Activated naive CD8-positive, alpha-beta T cell (primary cell): ENCODE measurements at regions not wholly inside any gene's neighbourhood (a gene's known extent, or its start where the extent isn't known, plus 50 kb on each side); places are given as distances from the start of the nearest gene placed in this dataset.

Experiments
- H3K27ac Mint-ChIP-seq: one replicate; pipeline ENCODE4 v1.8.0; 2021; ENCODE audit warnings: mixed read lengths
- H3K27me3 Mint-ChIP-seq: one replicate; pipeline ENCODE4 v1.8.0; 2021; ENCODE audit warnings: mixed read lengths
- H3K36me3 Mint-ChIP-seq: one replicate; pipeline ENCODE4 v1.8.0; 2021; ENCODE audit warnings: mixed read lengths
- H3K4me1 Mint-ChIP-seq: one replicate; pipeline ENCODE4 v1.8.0; 2021; ENCODE audit warnings: low read depth, mixed read lengths
- H3K4me3 Mint-ChIP-seq: one replicate; pipeline ENCODE4 v1.8.0; 2021; ENCODE audit warnings: mild to moderate bottlenecking, mixed read lengths
- H3K9me3 Mint-ChIP-seq: one replicate; pipeline ENCODE4 v1.8.0; 2021; ENCODE audit warnings: low read depth, mixed read lengths

DNA sequence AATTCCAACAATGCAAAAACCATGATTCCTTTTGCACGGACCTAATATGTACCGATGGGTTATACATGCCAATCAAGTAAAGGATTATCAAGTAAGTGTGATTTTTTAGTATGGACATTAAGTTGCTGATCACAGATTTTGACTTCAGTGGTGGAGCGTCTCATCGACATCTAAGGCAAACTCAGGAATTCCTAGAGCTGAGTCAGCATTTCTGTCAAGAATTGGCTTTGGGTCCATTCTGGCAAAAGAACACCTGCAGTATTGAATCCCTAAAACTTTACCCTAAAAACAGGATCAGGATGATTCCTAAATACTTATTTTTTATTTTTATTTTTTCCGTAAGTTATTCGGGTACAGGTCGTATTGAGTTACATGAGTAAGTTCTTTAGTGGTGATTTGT, 83.6 kb downstream of the HPGD start:
- Mint-ChIP-seq H3K27me3 (no peaks in the 10 kb centered on the region), H3K9me3 (peaks cover 6% of the 10 kb centered on the region), H3K36me3 (no peaks in the 10 kb centered on the region), H3K4me3 (no peak overlapping the region), H3K4me1 (no peaks in the 10 kb centered on the region), H3K27ac (no peak overlapping the region)

DNA sequence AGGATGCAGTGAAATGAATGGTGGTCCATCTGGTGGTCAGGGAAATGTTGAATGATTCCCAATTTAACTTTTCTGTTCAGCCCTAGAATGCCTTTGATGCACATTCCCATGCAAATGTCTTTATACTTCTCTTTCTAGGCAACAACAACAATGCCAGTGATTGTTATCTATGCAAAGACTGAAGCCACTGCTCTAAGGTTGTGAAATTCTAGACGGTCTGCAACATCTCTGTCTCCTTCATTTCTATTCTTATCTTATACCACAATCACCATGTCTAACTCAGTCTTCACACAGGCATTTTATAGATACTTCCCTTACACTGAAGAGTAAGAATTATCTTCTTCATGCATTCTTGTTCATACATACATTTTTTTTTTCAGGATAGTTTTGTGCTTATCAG, 84.5 kb downstream of the HPGD start:
- no peak overlapping the region for H3K27ac Mint-ChIP-seq
- no peaks in the 10 kb centered on the region for H3K36me3 Mint-ChIP-seq
- peaks cover 6% of the 10 kb centered on the region for H3K9me3 Mint-ChIP-seq
- no peaks in the 10 kb centered on the region for H3K4me1 Mint-ChIP-seq
- no peaks in the 10 kb centered on the region for H3K27me3 Mint-ChIP-seq
- H3K4me3 Mint-ChIP-seq: no peak overlapping the region

DNA sequence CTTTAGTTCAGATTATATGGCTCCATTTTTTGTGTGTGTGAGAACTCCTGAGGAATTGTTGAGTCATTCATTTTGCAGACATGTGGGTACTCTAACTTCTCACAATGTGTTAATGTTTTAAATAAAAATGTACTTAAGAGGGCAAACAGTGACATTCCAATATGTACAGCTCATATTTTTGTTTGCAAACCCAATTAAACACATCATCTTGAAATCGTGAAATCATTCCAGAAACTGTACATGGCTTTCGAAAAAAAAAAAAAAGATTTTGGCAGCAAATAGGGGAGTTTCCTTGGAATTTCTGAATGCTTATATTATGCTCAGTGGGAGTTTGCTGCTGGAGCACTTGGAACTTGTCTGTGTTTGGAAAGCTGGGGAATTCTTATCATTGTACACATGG, 85.0 kb downstream of the HPGD start:
- no peak overlapping the region for H3K27ac Mint-ChIP-seq
- H3K27me3 Mint-ChIP-seq: no peaks in the 10 kb centered on the region
- H3K4me3 Mint-ChIP-seq: no peak overlapping the region
- H3K4me1 Mint-ChIP-seq: no peaks in the 10 kb centered on the region
- peaks cover 6% of the 10 kb centered on the region for H3K9me3 Mint-ChIP-seq
- no peaks in the 10 kb centered on the region for H3K36me3 Mint-ChIP-seq

- Mint-ChIP-seq H3K27ac (no peak overlapping the region), H3K4me3 (no peak overlapping the region), H3K27me3 (no peaks in the 10 kb centered on the region), H3K4me1 (no peaks in the 10 kb centered on the region), H3K36me3 (no peaks in the 10 kb centered on the region), H3K9me3 (peaks cover 6% of the 10 kb centered on the region)
These were observed 85.9 kb downstream of the HPGD start for GRCh38 chr4:174436377-174436776.

GRCh38 chr4:174435974-174436373, 86.3 kb downstream of the HPGD start:
- no peaks in the 10 kb centered on the region for H3K36me3 Mint-ChIP-seq
- H3K27ac Mint-ChIP-seq: no peak overlapping the region
- no peak overlapping the region for H3K4me3 Mint-ChIP-seq
- H3K27me3 Mint-ChIP-seq: no peaks in the 10 kb centered on the region
- peaks cover 6% of the 10 kb centered on the region for H3K9me3 Mint-ChIP-seq
- no peaks in the 10 kb centered on the region for H3K4me1 Mint-ChIP-seq

DNA sequence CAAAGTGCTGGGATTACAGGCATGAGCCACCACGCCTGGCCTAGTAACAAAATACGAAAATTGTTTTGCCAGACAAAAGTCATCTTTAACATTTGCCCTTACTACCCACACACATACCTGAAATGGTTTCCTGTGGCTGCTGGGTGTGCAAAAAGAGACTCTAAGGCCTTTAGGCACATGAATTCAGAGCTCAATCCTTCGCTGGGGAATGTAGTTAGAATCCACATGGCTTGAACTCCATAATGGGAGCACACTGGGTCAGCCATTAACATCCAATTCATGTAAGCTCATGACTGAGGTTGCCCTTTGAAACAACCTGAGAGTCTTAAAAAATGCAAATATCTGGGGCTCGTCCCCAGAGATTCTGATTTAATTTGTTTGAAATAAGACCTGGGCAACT, 87.8 kb downstream of the HPGD start:
- Mint-ChIP-seq H3K4me3 (no peak overlapping the region), H3K4me1 (no peaks in the 10 kb centered on the region), H3K36me3 (no peaks in the 10 kb centered on the region), H3K27me3 (no peaks in the 10 kb centered on the region), H3K27ac (no peak overlapping the region), H3K9me3 (peaks cover 6% of the 10 kb centered on the region)

GRCh38 chr4:174430576-174430975, 91.7 kb downstream of the HPGD start:
- H3K4me3 Mint-ChIP-seq: no peak overlapping the region
- no peaks in the 10 kb centered on the region for H3K4me1 Mint-ChIP-seq
- no peak overlapping the region for H3K27ac Mint-ChIP-seq
- H3K36me3 Mint-ChIP-seq: no peaks in the 10 kb centered on the region
- H3K27me3 Mint-ChIP-seq: no peaks in the 10 kb centered on the region
- no peaks in the 10 kb centered on the region for H3K9me3 Mint-ChIP-seq

DNA sequence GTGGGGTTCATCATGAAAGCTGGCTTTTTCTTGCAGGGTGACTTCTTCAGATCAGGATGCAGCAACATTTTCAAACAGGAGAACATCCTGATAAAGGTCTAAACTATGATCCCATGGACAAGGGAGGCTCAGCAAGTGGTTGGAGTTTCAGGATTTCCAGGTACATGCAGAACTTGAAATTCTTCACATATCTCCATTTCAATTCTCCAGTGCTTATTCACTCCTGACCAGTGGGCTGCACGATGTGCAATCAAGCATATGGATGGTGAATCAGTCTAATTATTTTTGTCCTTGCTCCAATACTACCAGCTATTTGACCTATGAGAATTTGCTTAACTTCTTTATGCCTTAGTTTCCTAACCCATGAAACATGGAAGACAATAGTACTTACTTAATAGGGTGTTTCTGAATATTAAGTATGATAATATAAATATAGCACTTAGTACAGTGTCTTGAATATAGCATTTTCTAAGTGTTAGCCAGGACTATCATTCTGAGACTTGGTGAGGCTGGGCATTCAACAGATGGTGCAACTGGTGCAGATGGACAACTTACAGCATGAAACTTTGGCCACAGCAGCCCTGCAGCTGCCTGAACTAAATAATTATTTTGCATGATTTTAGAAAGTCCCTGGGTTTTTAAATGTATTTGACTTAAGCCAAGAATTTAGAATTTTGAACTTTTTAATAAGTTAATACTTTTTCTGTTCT, 92.4 kb downstream of the HPGD start:
- H3K36me3 Mint-ChIP-seq: no peaks in the 10 kb centered on the region
- no peak overlapping the region for H3K27ac Mint-ChIP-seq
- H3K9me3 Mint-ChIP-seq: no peaks in the 10 kb centered on the region
- H3K27me3 Mint-ChIP-seq: no peaks in the 10 kb centered on the region
- no peaks in the 10 kb centered on the region for H3K4me1 Mint-ChIP-seq
- H3K4me3 Mint-ChIP-seq: no peak overlapping the region

DNA sequence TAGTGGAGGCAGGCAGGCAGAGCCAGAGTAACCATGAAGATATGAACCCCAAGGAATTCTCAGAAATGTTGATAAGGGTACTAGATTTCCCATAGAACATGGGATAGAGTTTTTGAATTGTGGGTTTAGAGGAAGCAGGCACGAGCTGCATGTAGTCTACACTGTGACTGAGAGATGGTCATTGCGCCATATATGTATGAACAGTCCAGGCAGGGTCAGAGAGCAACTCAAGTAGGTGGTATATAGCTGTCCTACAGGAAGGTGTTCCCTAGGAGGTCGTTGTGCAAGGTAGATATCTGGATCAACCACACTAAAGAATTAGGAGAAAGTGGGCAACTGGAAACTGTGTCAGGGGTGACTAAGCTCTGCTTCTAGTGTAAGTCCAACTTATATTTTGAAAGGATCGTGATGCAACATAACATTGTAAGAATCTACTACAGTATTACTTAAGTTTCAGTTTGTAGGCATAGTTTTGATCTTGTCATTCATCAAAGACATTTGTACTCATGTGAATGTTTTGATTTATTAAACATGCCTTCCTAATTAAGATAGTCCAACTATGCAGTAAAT, 94.6 kb downstream of the HPGD start:
- Mint-ChIP-seq H3K27ac (no peak overlapping the region), H3K9me3 (no peaks in the 10 kb centered on the region)

GRCh38 chr4:174425669-174426068, 96.6 kb downstream of the HPGD start:
- H3K9me3 Mint-ChIP-seq: no peaks in the 10 kb centered on the region
- H3K4me3 Mint-ChIP-seq: no peak overlapping the region
- H3K4me1 Mint-ChIP-seq: peaks cover 18% of the 10 kb centered on the region
- no peaks in the 10 kb centered on the region for H3K27me3 Mint-ChIP-seq
- H3K27ac Mint-ChIP-seq: no peak overlapping the region
- no peaks in the 10 kb centered on the region for H3K36me3 Mint-ChIP-seq

More for the DNA sequence above, 94.6 kb downstream of the HPGD start:
- H3K27me3 Mint-ChIP-seq: no peaks in the 10 kb centered on the region
- no peak overlapping the region for H3K4me3 Mint-ChIP-seq
- no peaks in the 10 kb centered on the region for H3K36me3 Mint-ChIP-seq
- peaks cover 8% of the 10 kb centered on the region for H3K4me1 Mint-ChIP-seq

- no peak overlapping the region for H3K27ac Mint-ChIP-seq
- H3K4me1 Mint-ChIP-seq: peaks cover 33% of the 10 kb centered on the region
- peak overlapping the region; percentile 35 for H3K4me3 Mint-ChIP-seq
- no peaks in the 10 kb centered on the region for H3K27me3 Mint-ChIP-seq
- no peaks in the 10 kb centered on the region for H3K36me3 Mint-ChIP-seq
- no peaks in the 10 kb centered on the region for H3K9me3 Mint-ChIP-seq
These were observed 98.9 kb downstream of the HPGD start for GRCh38 chr4:174423257-174423944.

GRCh38 chr4:174422893-174423256, 99.4 kb downstream of the HPGD start:
- Mint-ChIP-seq H3K4me1 (peaks cover 33% of the 10 kb centered on the region), H3K27me3 (no peaks in the 10 kb centered on the region), H3K4me3 (no peak overlapping the region), H3K9me3 (no peaks in the 10 kb centered on the region), H3K27ac (no peak overlapping the region), H3K36me3 (no peaks in the 10 kb centered on the region)

DNA sequence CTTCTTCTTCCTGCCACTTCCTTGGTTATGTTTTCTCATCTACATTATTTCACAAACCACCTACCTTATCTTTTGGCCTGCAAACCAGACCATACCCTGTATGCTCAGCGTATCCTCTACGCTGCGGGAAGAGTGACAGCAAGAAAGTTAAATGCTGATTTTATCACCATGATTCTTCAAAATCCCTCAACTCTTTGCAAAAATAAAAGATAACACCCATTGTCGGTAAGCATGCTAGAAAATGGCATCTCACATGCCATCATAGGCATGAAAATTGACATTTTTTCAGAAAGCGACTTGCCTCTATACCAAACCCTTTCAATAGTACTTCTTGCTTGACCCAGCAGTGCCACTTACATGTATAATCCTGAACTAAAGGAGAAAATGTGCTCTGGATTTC, 102.0 kb downstream of the HPGD start:
- peak overlapping the region; percentile 55 for H3K4me3 Mint-ChIP-seq

DNA sequence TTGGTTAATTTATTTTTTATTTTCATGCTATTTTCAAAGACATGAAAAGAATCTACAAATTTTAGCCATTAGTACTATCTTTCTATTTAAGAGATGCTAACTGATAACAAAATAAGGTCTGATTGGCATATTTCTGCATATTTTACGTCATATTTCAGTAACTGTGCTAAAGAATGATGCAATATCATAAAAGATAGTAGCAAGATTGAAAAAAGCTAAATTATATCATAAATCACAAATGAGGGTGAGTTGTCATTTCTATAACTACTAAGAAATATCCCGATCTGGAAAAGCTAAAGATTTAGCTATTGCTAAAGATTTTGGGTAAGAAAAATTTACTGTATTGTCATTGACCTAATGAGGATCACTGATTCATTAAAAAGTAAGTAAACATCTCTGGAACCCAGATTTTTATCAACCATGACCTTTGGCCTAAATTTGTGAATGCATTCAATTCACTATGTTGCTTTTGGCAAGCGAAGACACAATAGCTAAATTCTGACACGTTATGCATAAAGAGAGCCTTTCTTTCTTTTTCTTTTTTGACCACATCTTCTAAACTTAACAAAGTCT, 103.6 kb downstream of the HPGD start:
- Mint-ChIP-seq H3K4me3 (no peak overlapping the region), H3K4me1 (peaks cover 33% of the 10 kb centered on the region)

More for the DNA sequence above, 102.0 kb downstream of the HPGD start:
- no peaks in the 10 kb centered on the region for H3K9me3 Mint-ChIP-seq
- H3K36me3 Mint-ChIP-seq: no peaks in the 10 kb centered on the region
- no peaks in the 10 kb centered on the region for H3K27me3 Mint-ChIP-seq
- peak overlapping the region; percentile 41 for H3K27ac Mint-ChIP-seq
- peaks cover 33% of the 10 kb centered on the region for H3K4me1 Mint-ChIP-seq

GRCh38 chr4:174408841-174409552, 113.3 kb downstream of the HPGD start:
- Mint-ChIP-seq H3K27ac (no peak overlapping the region), H3K4me1 (no peaks in the 10 kb centered on the region), H3K9me3 (peaks cover 3% of the 10 kb centered on the region), H3K27me3 (peaks cover 2% of the 10 kb centered on the region), H3K36me3 (no peaks in the 10 kb centered on the region), H3K4me3 (no peak overlapping the region)

More for the DNA sequence above, 103.6 kb downstream of the HPGD start:
- H3K9me3 Mint-ChIP-seq: no peaks in the 10 kb centered on the region
- H3K27ac Mint-ChIP-seq: no peak overlapping the region
- H3K36me3 Mint-ChIP-seq: no peaks in the 10 kb centered on the region
- no peaks in the 10 kb centered on the region for H3K27me3 Mint-ChIP-seq
